SK-N-MC (cell line): ENCODE measurements at regions not wholly inside any gene's neighbourhood (a gene's known extent, or its start where the extent isn't known, plus 50 kb on each side); places are given as distances from the start of the nearest gene placed in this dataset.

Experiments used
- EZH2 ChIP-seq: fragments of 200-600 bp; sonication (generic); IDR thresholded peaks from one replicate; pipeline ENCODE4 v1.6.1; 2017; ENCODE audit warnings: antibody characterized with exemption
- POLR2AphosphoS5 ChIP-seq: IDR thresholded peaks from 2 replicates; pipeline ENCODE4 v1.6.1; 2012; ENCODE audit warnings: mild to moderate bottlenecking, low read depth, low read length, borderline replicate concordance

GRCh38 chr2:85963068-85963467 is 74.3 kb upstream of the ST3GAL5 start:
- TF ChIP-seq EZH2 (no peak), POLR2AphosphoS5 (no peak)
